ENCODE measurements at regions not wholly inside any gene's neighbourhood (a gene's known extent, or its start where the extent isn't known, plus 50 kb on each side); places are given as distances from the start of the nearest gene placed in this dataset.
A peak's percentile ranks its signal among the peaks of the same experiment; 100 is the strongest.
"Not testable (repeated sequence)": the region's sequence is repeated elsewhere in the genome, so short reads cannot be mapped to it uniquely, and the experiment has no call there.

DNA sequence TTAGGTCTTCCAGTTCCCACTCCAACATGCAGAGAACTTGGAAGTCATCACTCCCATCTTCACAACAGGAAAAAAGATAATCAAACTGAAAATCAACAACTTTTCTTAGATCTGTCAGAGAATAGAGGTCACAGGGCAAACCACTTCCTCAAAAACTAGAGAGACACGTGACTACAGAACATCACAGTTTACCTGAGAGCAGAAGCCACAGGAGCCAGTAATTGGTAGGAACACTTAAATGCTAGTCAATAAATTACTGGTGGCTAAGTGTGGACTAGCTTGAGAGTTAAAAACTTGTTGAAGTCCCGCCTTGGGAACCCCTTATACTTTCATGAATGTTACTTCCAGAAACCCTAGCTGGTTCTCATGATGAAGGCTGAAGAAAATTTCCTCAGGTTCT lies 81.1 kb downstream of the THSD1 start:
- not testable (repeated sequence) for DNase-seq (ENCODE audit: low spot score)

GRCh38 chr13:52319876-52320275 lies 86.1 kb downstream of the THSD1 start:
- DNase-seq (ENCODE audit: low spot score): no peak

GRCh38 chr13:52309833-52310232 lies 96.1 kb downstream of the THSD1 start:
- DNase-seq (ENCODE audit: low spot score): not testable (repeated sequence)

- DNase-seq (ENCODE audit: low spot score): not testable (repeated sequence)
Measured at GRCh38 chr13:52306336-52306735, 99.6 kb downstream of the THSD1 start.

DNA sequence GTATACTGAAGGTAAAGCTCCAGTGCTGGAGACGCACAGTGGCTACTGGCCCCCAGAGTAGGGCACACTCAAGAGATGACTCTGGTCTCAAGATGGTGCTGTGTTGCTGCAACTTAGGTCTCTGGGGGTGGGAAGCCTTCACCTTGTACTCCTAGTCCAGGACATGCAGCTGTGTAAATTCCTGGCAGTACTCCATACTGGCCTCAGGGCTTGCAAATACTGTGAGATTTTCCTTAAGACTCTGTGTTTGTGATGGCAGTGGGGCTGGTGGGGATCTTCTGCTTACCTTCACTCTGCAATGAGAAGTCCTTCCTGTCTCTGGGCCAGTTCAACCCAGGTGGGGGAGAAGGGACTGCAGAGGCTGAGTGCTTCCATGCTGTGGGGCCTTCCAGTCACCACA lies 102.9 kb downstream of the THSD1 start:
- not testable (repeated sequence) for DNase-seq (ENCODE audit: low spot score)

DNA sequence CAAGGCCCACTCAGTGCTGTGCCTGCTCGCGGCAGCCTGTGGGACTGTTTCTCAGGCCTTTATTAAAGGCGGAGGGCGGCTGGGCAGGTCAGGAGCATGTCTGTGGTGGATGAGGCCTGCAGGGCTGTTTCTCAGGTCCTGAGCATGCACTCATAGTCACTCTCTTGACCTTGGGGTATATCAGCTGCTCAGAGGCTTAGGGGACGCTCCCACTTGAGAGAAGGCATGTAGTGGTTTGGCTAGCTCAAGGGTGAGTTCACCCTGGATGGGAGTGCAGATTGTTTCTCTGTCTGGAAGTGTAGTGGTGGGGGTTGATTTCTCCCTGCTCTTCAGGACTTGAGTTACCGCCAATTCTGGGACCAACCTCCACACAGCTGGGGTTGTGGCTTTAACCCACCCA lies 103.3 kb downstream of the THSD1 start:
- not testable (repeated sequence) for DNase-seq (ENCODE audit: low spot score)

- not testable (repeated sequence) for DNase-seq (ENCODE audit: low spot score)
Measured at GRCh38 chr13:52301810-52302400, 104.1 kb downstream of the THSD1 start.

GRCh38 chr13:52298079-52298661 lies 107.8 kb downstream of the THSD1 start:
- DNase-seq (ENCODE audit: low spot score): not testable (repeated sequence)

DNA sequence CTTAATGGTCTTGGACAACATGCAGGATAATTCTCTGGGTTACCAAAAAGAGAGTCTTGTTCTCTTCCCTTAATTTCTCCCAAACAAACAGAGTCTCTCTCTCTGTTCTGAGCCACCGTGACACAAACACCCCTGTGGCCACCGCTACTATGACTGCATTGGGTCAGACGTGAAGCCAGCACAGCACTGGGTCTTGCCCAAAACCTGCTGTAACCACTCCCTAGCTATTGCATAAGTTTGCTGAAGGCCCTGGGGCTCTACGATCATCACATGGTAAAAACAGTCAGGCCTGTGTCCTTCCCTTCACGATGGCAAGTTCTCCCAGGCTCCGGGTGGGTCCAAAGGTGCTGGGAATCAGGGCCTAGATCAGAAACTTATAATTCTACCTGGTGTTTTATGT lies 117.1 kb downstream of the THSD1 start:
- DNase-seq (ENCODE audit: low spot score): not testable (repeated sequence)

GRCh38 chr13:52281387-52281786 lies 122.0 kb upstream of the NEK3 start:
- DNase-seq (ENCODE audit: low spot score): not testable (repeated sequence)

DNA sequence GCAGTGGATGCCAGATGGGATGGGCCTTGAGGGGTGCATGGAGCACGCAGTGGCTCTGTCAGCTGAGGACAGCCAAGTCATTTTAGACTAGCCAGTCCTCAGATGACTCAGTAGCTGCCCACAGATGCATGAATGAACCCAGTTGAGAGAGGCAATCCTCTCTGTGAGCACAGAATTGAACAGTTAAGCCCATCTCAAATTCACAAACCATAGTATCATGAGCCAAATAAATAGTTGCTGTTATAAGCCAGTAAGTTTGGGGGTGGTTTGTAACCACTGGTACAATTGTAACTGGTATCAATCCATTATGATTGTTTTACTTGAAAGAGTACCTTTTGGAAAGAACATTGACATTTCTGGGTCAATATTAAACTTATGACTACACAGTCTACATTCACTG lies 120.0 kb upstream of the NEK3 start:
- not testable (repeated sequence) for DNase-seq (ENCODE audit: low spot score)

DNA sequence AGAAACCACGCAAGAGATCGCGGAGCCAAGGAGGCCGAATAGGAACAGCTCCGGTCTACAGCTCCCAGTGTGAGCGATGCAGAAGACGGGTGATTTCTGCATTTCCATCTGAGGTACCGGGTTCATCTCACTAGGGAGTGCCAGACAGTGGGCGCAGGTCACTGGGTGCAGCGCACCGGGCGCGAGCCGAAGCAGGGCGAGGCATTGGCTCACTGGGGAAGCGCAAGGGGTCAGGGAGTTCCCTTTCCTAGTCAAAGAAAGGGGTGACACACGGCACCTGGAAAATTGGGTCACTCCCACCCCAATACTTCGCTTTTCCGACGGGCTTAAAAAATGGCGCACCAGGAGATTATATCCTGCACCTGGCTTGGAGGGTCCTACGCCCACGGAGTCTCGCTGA lies 94.9 kb upstream of the NEK3 start:
- DNase-seq (ENCODE audit: low spot score): not testable (repeated sequence)

GRCh38 chr13:52240752-52241151 lies 81.4 kb upstream of the NEK3 start:
- DNase-seq (ENCODE audit: low spot score): not testable (repeated sequence)

DNA sequence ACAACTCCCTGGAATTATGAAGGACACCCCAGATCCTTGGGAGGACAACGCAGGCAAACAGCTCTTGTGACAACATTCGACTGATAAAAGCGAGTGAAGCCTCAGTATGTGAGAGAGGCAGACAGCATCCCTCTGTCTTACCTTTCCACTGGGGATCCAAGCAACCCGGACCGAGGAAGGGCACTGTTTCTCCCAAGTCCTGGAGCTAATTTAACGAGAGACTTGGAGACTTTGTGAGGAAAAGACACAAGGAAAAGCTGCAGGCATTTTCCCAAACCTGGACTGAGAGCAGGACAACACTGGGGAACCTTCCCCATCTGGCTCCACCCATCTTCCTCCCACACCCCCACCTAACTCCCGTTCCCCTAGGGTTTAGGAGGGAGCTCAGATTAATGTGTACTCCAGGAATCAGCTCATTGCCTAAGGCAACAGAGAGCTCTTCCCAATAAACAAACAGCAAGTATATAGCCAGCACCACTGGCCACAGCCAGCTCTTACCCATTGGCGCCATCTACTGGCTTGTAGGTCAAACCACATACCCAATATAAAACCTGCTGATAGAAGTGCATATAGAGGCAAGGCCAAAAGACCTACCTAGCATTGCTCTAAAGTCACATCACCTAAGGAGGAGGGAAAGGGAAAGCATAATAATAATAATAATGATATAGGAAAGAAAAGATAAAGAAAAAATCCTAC lies 76.7 kb upstream of the NEK3 start:
- peak; percentile 62 for DNase-seq (ENCODE audit: low spot score)

DNA sequence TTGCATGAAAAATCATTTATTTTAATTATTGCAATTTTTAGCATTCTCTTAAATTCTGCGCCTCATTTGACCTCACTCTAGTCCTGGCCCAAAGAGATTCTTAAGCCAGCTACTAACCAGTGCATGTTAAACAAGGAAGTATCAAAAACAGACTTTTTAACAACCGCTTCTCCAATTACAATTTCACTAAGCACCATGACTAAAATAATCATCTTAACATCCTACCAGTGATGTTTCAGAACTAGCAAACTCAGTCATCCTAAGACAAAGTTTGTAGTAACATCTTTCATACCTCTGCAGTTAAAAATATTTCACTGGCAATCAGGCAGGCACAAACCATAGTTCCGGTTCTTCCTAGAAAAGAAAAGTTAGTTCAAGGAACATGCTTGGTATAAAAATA lies 75.5 kb upstream of the NEK3 start:
- DNase-seq (ENCODE audit: low spot score): not testable (repeated sequence)

DNA sequence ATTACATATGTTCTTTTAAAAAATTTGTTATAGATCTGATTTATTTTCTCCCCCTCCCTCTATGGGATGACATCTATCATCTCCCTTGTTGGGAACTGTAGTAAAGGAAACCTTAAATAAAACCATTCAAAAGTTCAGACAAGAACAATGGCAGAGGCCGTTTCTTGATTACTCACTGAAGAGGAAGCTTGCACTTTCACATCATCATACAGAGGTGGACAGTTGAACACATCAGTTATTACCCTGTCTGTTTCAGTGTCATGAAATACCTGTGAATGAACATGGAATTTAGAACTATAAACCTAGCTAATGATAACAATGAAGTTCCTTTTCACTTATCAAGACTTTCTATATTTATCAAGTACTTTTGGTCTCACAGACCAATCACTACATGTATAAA lies 63.7 kb upstream of the NEK3 start:
- DNase-seq (ENCODE audit: low spot score): not testable (repeated sequence)

GRCh38 chr13:52213920-52214319 lies 54.5 kb upstream of the NEK3 start:
- DNase-seq (ENCODE audit: low spot score): not testable (repeated sequence)

GRCh38 chr13:52212886-52213285 lies 53.5 kb upstream of the NEK3 start:
- not testable (repeated sequence) for DNase-seq (ENCODE audit: low spot score)

DNA sequence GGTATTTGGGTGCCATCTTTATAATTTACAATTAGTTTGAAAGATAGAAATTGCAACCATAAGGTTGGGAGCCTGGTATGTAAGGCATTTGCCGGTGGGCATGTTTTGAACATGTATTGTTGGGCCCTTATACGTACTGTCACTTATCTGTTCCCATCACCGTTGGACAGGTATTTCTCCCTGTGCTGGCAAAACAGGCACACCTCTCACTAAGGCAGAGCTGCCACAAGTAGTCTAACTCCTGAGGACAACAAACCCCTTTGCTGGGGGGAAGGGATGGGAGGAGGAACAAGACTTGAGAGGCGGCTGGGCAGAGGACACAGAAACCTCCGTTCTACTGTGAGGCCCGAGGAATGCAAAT lies 52.0 kb upstream of the NEK3 start:
- not testable (repeated sequence) for DNase-seq (ENCODE audit: low spot score)

GRCh38 chr13:52210564-52211415 lies 51.4 kb upstream of the NEK3 start:
- DNase-seq (ENCODE audit: low spot score): not testable (repeated sequence)

Measured in globus pallidus (tissue), 1 donor.